Activated B cell treated with CpG ODN at 0.5 μM for 24 hours (primary cell): ENCODE measurements at regions not wholly inside any gene's neighbourhood (a gene's known extent, or its start where the extent isn't known, plus 50 kb on each side); places are given as distances from the start of the nearest gene placed in this dataset.

Experiments used
- ATAC-seq: fragments of 200-7000 bp; cut with Tn5 transposase; one replicate; pipeline ENCODE4 v1.10.0; 2021; ENCODE audit warnings: low read depth, mild to moderate bottlenecking, moderate library complexity
- CTCF ChIA-PET: fragments of 350-600 bp; sonication (Branson Sonifier 250); formaldehyde crosslinking; loops from one replicate; lab custom pipeline; 2021; ENCODE audit warnings: antibody characterized with exemption; lab: Charles Lee
- POLR2A ChIA-PET: fragments of 350-600 bp; sonication (Branson Sonifier 250); formaldehyde crosslinking; loops from one replicate; lab custom pipeline; 2021; ENCODE audit warnings: antibody characterized with exemption; lab: Charles Lee
- DNase-seq: peaks from one replicate; pipeline ENCODE4 v3.0.0; 2022
- H3K27ac Mint-ChIP-seq: one replicate; pipeline ENCODE4 v1.8.0; 2020; ENCODE audit warnings: mixed read lengths
- H3K27me3 Mint-ChIP-seq: one replicate; pipeline ENCODE4 v1.8.0; 2021; ENCODE audit warnings: mixed read lengths
- H3K36me3 Mint-ChIP-seq: one replicate; pipeline ENCODE4 v1.8.0; 2021; ENCODE audit warnings: low read depth, mixed read lengths
- H3K4me1 Mint-ChIP-seq: one replicate; pipeline ENCODE4 v1.8.0; 2021; ENCODE audit warnings: mixed read lengths
- H3K4me3 Mint-ChIP-seq: one replicate; pipeline ENCODE4 v1.8.0; 2020; ENCODE audit warnings: mild to moderate bottlenecking, mixed read lengths
- H3K9me3 Mint-ChIP-seq: one replicate; pipeline ENCODE4 v1.8.0; 2020; ENCODE audit warnings: mixed read lengths
- CTCF ChIP-seq: fragments of 200-600 bp; IDR thresholded peaks from one replicate; pipeline ENCODE4 v1.8.0; 2022; ENCODE audit warnings: antibody characterized with exemption, mild to moderate bottlenecking
- intact Hi-C: fragments of 100-400 bp; cut with micrococcal nuclease; formaldehyde crosslinking; loops from one replicate; pipeline ENCODE4 v1.15.1; 2024

DNA sequence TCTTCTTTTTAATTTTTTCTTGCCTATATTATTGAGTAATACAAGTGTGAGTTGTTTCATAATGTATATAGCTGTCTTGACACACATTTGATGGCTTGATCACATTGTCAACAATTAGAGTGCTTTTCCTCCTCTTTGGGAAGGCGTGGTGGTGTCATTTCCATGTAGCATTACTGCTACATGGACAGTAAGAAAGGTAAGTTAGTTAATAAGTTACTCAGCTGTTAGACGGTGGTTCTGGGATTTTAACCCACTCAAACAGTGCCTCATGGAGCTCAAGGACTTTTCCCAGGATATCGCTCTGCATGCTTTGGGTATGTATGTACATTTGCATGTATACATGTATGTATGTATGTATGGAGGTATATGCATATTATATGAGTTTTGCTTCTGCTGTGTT lies 94.6 kb downstream of the HAPSTR1 start:
- DNase-seq = no peak
- Mint-ChIP-seq H3K36me3 (no peaks in the 10 kb centered on the region), H3K27me3 (peaks cover under 1% of the 10 kb centered on the region), H3K9me3 (no peaks in the 10 kb centered on the region), H3K27ac (no peak overlapping the region), H3K4me1 (no peaks in the 10 kb centered on the region), H3K4me3 (no peak overlapping the region)
- ChIA-PET POLR2A (no interaction called here), CTCF (no interaction called here)
- no peak for TF ChIP-seq CTCF
- no peak for ATAC-seq
- intact Hi-C loops = no loop called here

- no peak for TF ChIP-seq CTCF
- CTCF ChIA-PET = no interaction called here
- Mint-ChIP-seq H3K27ac (no peak overlapping the region), H3K36me3 (no peaks in the 10 kb centered on the region), H3K4me1 (no peaks in the 10 kb centered on the region), H3K9me3 (no peaks in the 10 kb centered on the region), H3K4me3 (no peak overlapping the region), H3K27me3 (no peaks in the 10 kb centered on the region)
- POLR2A ChIA-PET = no interaction called here
- intact Hi-C loops = no loop called here
- ATAC-seq (no peak), DNase-seq (no peak)
Measured at GRCh38 chr16:9188721-9189120, 97.3 kb downstream of the HAPSTR1 start.

DNA sequence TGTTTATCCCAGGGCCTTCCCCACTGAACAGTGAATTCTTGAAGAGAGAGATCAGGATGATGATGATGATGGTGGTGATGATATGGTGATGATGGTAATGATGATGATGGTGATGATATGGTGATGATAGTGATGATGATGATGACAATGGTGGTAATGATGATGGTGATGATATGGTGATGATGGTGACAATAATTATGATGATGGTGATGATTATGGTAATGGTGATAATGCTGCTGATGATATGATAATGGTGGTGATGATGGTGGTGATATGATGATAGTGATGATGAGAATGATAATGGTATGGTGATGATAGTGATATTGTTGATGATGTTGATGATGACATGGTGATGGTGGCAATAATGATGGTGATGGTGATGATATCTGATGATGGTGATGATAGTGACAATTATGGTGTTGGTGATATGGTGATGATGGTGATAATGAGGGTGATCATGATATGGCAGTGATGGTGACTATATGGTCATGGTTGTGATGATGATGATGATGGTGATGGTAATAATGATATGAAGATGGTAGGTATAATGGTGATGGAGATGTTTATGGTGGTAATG lies 99.9 kb downstream of the HAPSTR1 start:
- Mint-ChIP-seq H3K4me1 (no peaks in the 10 kb centered on the region), H3K4me3 (no peak overlapping the region), H3K27ac (no peak overlapping the region), H3K9me3 (no peaks in the 10 kb centered on the region), H3K36me3 (no peaks in the 10 kb centered on the region), H3K27me3 (peaks cover 4% of the 10 kb centered on the region)
- CTCF ChIA-PET = no interaction called here
- DNase-seq (no peak), ATAC-seq (no peak)
- intact Hi-C loops = no loop called here
- POLR2A ChIA-PET = no interaction called here
- no peak for TF ChIP-seq CTCF

DNA sequence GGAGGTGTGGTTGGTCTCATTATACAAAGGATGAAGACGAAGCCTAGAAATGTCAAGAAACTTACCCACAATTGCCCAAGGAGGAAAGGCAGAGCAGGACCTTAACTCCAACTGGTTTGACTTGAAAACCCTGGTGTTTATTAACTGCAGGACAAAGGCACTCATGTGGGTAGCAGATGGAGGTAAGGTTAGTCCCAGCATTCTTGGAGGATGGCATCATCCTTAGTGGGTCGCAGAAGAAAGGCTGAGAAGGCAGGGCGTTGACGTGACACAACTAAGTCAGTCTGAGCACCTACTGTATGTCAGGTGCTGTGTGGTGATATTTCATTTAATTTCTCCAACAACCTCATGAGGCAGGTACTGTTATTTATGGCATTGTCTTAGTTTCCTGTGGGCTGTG lies 101.3 kb downstream of the HAPSTR1 start:
- H3K4me3 Mint-ChIP-seq = no peak overlapping the region
- H3K27ac Mint-ChIP-seq = no peak overlapping the region
- no peak for ATAC-seq
- CTCF ChIA-PET = no interaction called here
- peaks cover 8% of the 10 kb centered on the region for H3K27me3 Mint-ChIP-seq
- no peak for DNase-seq
- no peak for TF ChIP-seq CTCF
- H3K9me3 Mint-ChIP-seq = no peaks in the 10 kb centered on the region
- H3K4me1 Mint-ChIP-seq = no peaks in the 10 kb centered on the region
- no peaks in the 10 kb centered on the region for H3K36me3 Mint-ChIP-seq
- POLR2A ChIA-PET = no interaction called here
- intact Hi-C loops = no loop called here

GRCh38 chr16:9195287-9195686 lies 103.8 kb downstream of the HAPSTR1 start:
- Mint-ChIP-seq H3K36me3 (no peaks in the 10 kb centered on the region), H3K9me3 (no peaks in the 10 kb centered on the region), H3K4me3 (no peak overlapping the region), H3K27ac (no peak overlapping the region), H3K4me1 (no peaks in the 10 kb centered on the region), H3K27me3 (peaks cover 11% of the 10 kb centered on the region)
- no peak for DNase-seq
- CTCF ChIA-PET = no interaction called here
- intact Hi-C loops = no loop called here
- TF ChIP-seq CTCF = no peak
- ATAC-seq = no peak
- POLR2A ChIA-PET = no interaction called here
